Left kidney (tissue), 1 donor: ENCODE measurements at regions not wholly inside any gene's neighbourhood (a gene's known extent, or its start where the extent isn't known, plus 50 kb on each side); places are given as distances from the start of the nearest gene placed in this dataset.

ENCODE experiments used
- DNase-seq: peaks from one replicate; pipeline ENCODE4 v3.0.0-alpha.2; 2013

GRCh38 chr4:11592276-11592675 is 163.6 kb upstream of the HS3ST1 start:
- DNase-seq, result no peak

GRCh38 chr4:11590132-11590531 is 161.4 kb upstream of the HS3ST1 start:
- no peak for DNase-seq

GRCh38 chr4:11589676-11590075 is 161.0 kb upstream of the HS3ST1 start:
- no peak for DNase-seq

GRCh38 chr4:11587797-11588196 is 159.1 kb upstream of the HS3ST1 start:
- DNase-seq, result no peak

- no peak for DNase-seq
Measured at GRCh38 chr4:11585506-11585905, 156.8 kb upstream of the HS3ST1 start.

GRCh38 chr4:11568511-11568910 is 139.8 kb upstream of the HS3ST1 start:
- no peak for DNase-seq

- DNase-seq, result no peak
Measured at GRCh38 chr4:11566444-11567022, 137.8 kb upstream of the HS3ST1 start.

GRCh38 chr4:11565899-11566298 is 137.2 kb upstream of the HS3ST1 start:
- no peak for DNase-seq

GRCh38 chr4:11565213-11565612 is 136.5 kb upstream of the HS3ST1 start:
- no peak for DNase-seq

GRCh38 chr4:11564021-11564420 is 135.3 kb upstream of the HS3ST1 start:
- no peak for DNase-seq

GRCh38 chr4:11549525-11549924 is 120.8 kb upstream of the HS3ST1 start:
- DNase-seq, result no peak

- no peak for DNase-seq
Measured at GRCh38 chr4:11548597-11549082, 119.9 kb upstream of the HS3ST1 start.

- no peak for DNase-seq
Measured at GRCh38 chr4:11546391-11547175, 117.9 kb upstream of the HS3ST1 start.

GRCh38 chr4:11545651-11546050 is 117.0 kb upstream of the HS3ST1 start:
- DNase-seq, result no peak

- DNase-seq, result no peak
Measured at GRCh38 chr4:11544211-11544610, 115.5 kb upstream of the HS3ST1 start.

- DNase-seq, result no peak
Measured at GRCh38 chr4:11543706-11544105, 115.0 kb upstream of the HS3ST1 start.

GRCh38 chr4:11542952-11543351 is 114.3 kb upstream of the HS3ST1 start:
- DNase-seq, result no peak

GRCh38 chr4:11537846-11538245 is 109.2 kb upstream of the HS3ST1 start:
- no peak for DNase-seq

- no peak for DNase-seq
Measured at GRCh38 chr4:11535333-11535732, 106.6 kb upstream of the HS3ST1 start.

GRCh38 chr4:11534623-11535302 is 106.1 kb upstream of the HS3ST1 start:
- no peak for DNase-seq

- no peak for DNase-seq
Measured at GRCh38 chr4:11532138-11532537, 103.4 kb upstream of the HS3ST1 start.

GRCh38 chr4:11529625-11530201 is 101.0 kb upstream of the HS3ST1 start:
- DNase-seq, result no peak

GRCh38 chr4:11525085-11525484 is 96.4 kb upstream of the HS3ST1 start:
- no peak for DNase-seq
